ENCODE measurements at regions not wholly inside any gene's neighbourhood (a gene's known extent, or its start where the extent isn't known, plus 50 kb on each side); places are given as distances from the start of the nearest gene placed in this dataset.

DNA sequence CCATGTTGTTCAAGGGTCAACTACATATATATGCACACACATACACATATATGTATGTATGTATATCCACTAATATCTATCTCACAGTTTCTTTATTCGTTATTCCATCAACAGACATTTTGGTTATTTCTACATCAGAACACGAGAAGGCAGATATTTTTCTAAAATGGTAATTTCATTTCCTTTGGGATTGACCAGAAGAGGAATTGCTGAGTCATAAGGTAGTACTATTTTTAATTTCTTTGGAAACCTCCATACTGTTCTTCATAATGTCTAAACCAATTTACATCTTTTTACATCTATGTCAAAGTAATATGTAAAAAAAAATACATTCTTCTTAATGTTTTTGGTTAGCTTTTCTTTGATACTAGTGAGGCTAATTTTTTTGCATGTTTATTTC, 630.7 kb upstream of the GCFC2 start:
- H3K9me3 ChIP-seq (ENCODE audit: control insufficient read depth, insufficient read depth, low read depth, low read length) = no peaks in the 10 kb centered on the region
- H3K27ac ChIP-seq (ENCODE audit: extremely low read depth, low read depth, low read length) = no peak overlapping the region
- TF ChIP-seq ZNF292 (tag by site-specific recombination; IDR thresholded peaks at IDR 0.05; ENCODE audit: borderline replicate concordance, low read depth) (no peak), ZNF416 (tag by site-specific recombination; IDR thresholded peaks at IDR 0.05) (no peak), BCL11B (tag by site-specific recombination; IDR thresholded peaks at IDR 0.05; ENCODE audit: low read depth) (no peak), ZNF155 (tag by site-specific recombination; IDR thresholded peaks at IDR 0.05) (no peak)
- ChIA-PET POLR2A (no interaction called here), CTCF (interaction anchor here (0.6 kb wide), 1 partner anchor 16 kb away, joined by 3 read pairs; no protein-coding TSS in a partner anchor)
- no peaks in the 10 kb centered on the region for H3K4me1 ChIP-seq (ENCODE audit: control insufficient read depth, insufficient read depth, low read length)
- H3K4me3 ChIP-seq (ENCODE audit: low read depth, low read length) = no peak overlapping the region
- no peaks in the 10 kb centered on the region for H3K36me3 ChIP-seq (ENCODE audit: control insufficient read depth in 2 of 2, insufficient read depth in 1 of 2, low read length in 2 of 2)

DNA sequence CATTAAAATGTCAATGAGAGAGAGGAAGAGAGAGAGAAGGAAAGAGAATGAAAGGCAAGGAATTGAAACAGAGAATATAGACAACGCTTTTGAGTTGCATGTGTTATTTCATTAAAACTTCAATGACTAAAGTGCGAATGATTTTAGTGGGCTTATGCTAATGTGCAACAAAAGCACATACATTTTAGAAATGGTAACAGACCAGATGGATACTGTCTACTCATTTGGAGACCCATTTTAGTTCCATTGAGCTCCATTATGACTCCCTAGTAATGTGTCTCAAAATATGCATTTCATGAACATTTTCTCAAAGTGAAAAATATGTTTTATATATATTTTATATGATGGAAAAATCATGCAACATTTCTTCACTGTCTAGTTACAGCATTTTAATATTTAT, 622.2 kb upstream of the GCFC2 start:
- Histone ChIP-seq H3K9me3 (ENCODE audit: control insufficient read depth, insufficient read depth, low read depth, low read length) (no peaks in the 10 kb centered on the region), H3K4me1 (ENCODE audit: control insufficient read depth, insufficient read depth, low read length) (no peaks in the 10 kb centered on the region), H3K4me3 (ENCODE audit: low read depth, low read length) (no peak overlapping the region), H3K36me3 (ENCODE audit: control insufficient read depth in 2 of 2, insufficient read depth in 1 of 2, low read length in 2 of 2) (no peaks in the 10 kb centered on the region), H3K27ac (ENCODE audit: extremely low read depth, low read depth, low read length) (no peak overlapping the region)
- TF ChIP-seq, protein P1, sequence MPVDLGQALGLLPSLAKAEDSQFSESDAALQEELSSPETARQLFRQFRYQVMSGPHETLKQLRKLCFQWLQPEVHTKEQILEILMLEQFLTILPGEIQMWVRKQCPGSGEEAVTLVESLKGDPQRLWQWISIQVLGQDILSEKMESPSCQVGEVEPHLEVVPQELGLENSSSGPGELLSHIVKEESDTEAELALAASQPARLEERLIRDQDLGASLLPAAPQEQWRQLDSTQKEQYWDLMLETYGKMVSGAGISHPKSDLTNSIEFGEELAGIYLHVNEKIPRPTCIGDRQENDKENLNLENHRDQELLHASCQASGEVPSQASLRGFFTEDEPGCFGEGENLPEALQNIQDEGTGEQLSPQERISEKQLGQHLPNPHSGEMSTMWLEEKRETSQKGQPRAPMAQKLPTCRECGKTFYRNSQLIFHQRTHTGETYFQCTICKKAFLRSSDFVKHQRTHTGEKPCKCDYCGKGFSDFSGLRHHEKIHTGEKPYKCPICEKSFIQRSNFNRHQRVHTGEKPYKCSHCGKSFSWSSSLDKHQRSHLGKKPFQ (tag by site-specific recombination; IDR thresholded peaks at IDR 0.05) = no peak
- no peak for TF ChIP-seq ZNF138 (tag by site-specific recombination; IDR thresholded peaks at IDR 0.05; ENCODE audit: borderline replicate concordance)
- TF ChIP-seq GLI2 (tag by site-specific recombination; IDR thresholded peaks at IDR 0.05; ENCODE audit: borderline replicate concordance, low read depth) = no peak
- no peak for TF ChIP-seq ZSCAN16 (tag by site-specific recombination; IDR thresholded peaks at IDR 0.05)
- no peak for TF ChIP-seq ZNF664 (tag by site-specific recombination; IDR thresholded peaks at IDR 0.05)
- no peak for TF ChIP-seq RBAK (tag by site-specific recombination; IDR thresholded peaks at IDR 0.05)
- TF ChIP-seq ZNF114 (tag by site-specific recombination; IDR thresholded peaks at IDR 0.05) = no peak
- no peak for TF ChIP-seq ZFP37 (tag by site-specific recombination; IDR thresholded peaks at IDR 0.05)
- no peak for TF ChIP-seq ZBTB1 (tag by site-specific recombination; IDR thresholded peaks at IDR 0.05)
- CTCF ChIA-PET = no interaction called here
- POLR2A ChIA-PET = no interaction called here

DNA sequence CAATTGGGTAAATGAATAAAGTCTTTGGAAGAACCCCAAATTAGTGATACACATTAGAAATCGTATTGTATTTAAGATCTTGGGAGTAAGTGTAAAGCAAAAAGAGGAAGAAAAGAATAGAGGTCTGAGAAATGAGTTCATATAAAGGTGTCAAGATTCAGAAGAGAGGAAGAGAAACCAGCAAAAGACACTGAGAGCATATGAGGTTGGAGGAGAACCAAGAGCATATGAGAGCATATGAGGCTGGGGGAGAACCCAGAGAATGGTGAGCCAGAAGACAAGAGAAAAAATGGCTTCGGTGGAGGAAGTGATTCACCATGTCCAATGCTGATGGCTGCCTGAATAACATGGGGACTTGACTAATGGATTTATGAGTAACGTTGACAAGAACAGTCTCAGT, 620.1 kb upstream of the GCFC2 start:
- POLR2A ChIA-PET = no interaction called here
- CTCF ChIA-PET = interaction anchor here (0.7 kb wide), 1 partner anchor 275 kb away, joined by 5 read pairs; no protein-coding TSS in a partner anchor
- no peak overlapping the region for H3K27ac ChIP-seq (ENCODE audit: extremely low read depth, low read depth, low read length)
- no peaks in the 10 kb centered on the region for H3K4me1 ChIP-seq (ENCODE audit: control insufficient read depth, insufficient read depth, low read length)
- H3K4me3 ChIP-seq (ENCODE audit: low read depth, low read length) = no peak overlapping the region
- TF ChIP-seq ZSCAN23 (tag by site-specific recombination; IDR thresholded peaks at IDR 0.05) (no peak), TRIM28 (IDR thresholded peaks at IDR 0.05; ENCODE audit: borderline replicate concordance, low read length) (no peak), ZNF404 (tag by site-specific recombination; IDR thresholded peaks at IDR 0.05) (no peak), ZBTB20 (tag by site-specific recombination; IDR thresholded peaks at IDR 0.05) (no peak), ZNF560 (tag by site-specific recombination; IDR thresholded peaks at IDR 0.05; ENCODE audit: borderline replicate concordance) (no peak), ZNF792 (tag by site-specific recombination; IDR thresholded peaks at IDR 0.05) (no peak), ZXDB (tag by site-specific recombination; IDR thresholded peaks at IDR 0.05) (no peak), ZNF174 (tag by site-specific recombination; IDR thresholded peaks at IDR 0.05) (no peak)
- TF ChIP-seq, protein P2, sequence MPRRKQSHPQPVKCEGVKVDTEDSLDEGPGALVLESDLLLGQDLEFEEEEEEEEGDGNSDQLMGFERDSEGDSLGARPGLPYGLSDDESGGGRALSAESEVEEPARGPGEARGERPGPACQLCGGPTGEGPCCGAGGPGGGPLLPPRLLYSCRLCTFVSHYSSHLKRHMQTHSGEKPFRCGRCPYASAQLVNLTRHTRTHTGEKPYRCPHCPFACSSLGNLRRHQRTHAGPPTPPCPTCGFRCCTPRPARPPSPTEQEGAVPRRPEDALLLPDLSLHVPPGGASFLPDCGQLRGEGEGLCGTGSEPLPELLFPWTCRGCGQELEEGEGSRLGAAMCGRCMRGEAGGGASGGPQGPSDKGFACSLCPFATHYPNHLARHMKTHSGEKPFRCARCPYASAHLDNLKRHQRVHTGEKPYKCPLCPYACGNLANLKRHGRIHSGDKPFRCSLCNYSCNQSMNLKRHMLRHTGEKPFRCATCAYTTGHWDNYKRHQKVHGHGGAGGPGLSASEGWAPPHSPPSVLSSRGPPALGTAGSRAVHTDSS (tag by site-specific recombination; IDR thresholded peaks at IDR 0.05) = no peak
- TF ChIP-seq, protein P3, sequence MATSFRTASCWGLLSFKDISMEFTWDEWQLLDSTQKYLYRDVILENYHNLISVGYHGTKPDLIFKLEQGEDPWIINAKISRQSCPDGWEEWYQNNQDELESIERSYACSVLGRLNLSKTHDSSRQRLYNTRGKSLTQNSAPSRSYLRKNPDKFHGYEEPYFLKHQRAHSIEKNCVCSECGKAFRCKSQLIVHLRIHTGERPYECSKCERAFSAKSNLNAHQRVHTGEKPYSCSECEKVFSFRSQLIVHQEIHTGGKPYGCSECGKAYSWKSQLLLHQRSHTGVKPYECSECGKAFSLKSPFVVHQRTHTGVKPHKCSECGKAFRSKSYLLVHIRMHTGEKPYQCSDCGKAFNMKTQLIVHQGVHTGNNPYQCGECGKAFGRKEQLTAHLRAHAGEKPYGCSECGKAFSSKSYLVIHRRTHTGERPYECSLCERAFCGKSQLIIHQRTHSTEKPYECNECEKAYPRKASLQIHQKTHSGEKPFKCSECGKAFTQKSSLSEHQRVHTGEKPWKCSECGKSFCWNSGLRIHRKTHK (tag by site-specific recombination; IDR thresholded peaks at IDR 0.05) = no peak
- TF ChIP-seq, protein P4, sequence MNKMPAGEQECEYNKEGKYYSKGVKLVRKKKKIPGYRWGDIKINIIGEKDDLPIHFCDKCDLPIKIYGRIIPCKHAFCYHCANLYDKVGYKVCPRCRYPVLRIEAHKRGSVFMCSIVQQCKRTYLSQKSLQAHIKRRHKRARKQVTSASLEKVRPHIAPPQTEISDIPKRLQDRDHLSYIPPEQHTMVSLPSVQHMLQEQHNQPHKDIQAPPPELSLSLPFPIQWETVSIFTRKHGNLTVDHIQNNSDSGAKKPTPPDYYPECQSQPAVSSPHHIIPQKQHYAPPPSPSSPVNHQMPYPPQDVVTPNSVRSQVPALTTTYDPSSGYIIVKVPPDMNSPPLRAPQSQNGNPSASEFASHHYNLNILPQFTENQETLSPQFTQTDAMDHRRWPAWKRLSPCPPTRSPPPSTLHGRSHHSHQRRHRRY (tag by site-specific recombination; IDR thresholded peaks at IDR 0.05) = no peak
- no peaks in the 10 kb centered on the region for H3K9me3 ChIP-seq (ENCODE audit: control insufficient read depth, insufficient read depth, low read depth, low read length)
- H3K36me3 ChIP-seq (ENCODE audit: control insufficient read depth in 2 of 2, insufficient read depth in 1 of 2, low read length in 2 of 2) = no peaks in the 10 kb centered on the region

Data from HEK293 (cell line).